Loucy (cell line): ENCODE measurements at regions not wholly inside any gene's neighbourhood (a gene's known extent, or its start where the extent isn't known, plus 50 kb on each side); places are given as distances from the start of the nearest gene placed in this dataset.
A peak's percentile ranks its signal among the peaks of the same experiment; 100 is the strongest.

ENCODE experiments used
- H2AFZ ChIP-seq: fragments of 200-600 bp; sonication (generic); 2 replicates; pipeline ENCODE4 v1.6.0; 2016; ENCODE audit warnings: antibody characterized with exemption, mild to moderate bottlenecking, low read length, moderate library complexity
- H3F3A ChIP-seq: fragments of 200-600 bp; 2 replicates; pipeline ENCODE4 v1.6.0; 2016; ENCODE audit warnings: antibody characterized with exemption, low read depth, mild to moderate bottlenecking
- H3K27me3 ChIP-seq: fragments of 200-600 bp; sonication (generic); 2 replicates; pipeline ENCODE4 v1.6.1; 2014; ENCODE audit warnings: low read length, mild to moderate bottlenecking; ENCODE audit not compliant: insufficient read depth, poor library complexity, severe bottlenecking
- H3K36me3 ChIP-seq: fragments of 200-600 bp; sonication (generic); 2 replicates; pipeline ENCODE4 v1.6.1; 2016; ENCODE audit warnings: low read length; ENCODE audit not compliant: insufficient read depth
- H3K4me1 ChIP-seq: fragments of 200-600 bp; sonication (generic); 2 replicates; pipeline ENCODE4 v1.5.1; 2014; ENCODE audit warnings: low read length, mild to moderate bottlenecking; ENCODE audit not compliant: insufficient read depth, poor library complexity, severe bottlenecking
- H3K4me2 ChIP-seq: fragments of 200-600 bp; sonication (generic); 2 replicates; pipeline ENCODE4 v1.6.0; 2014; ENCODE audit warnings: antibody characterized with exemption, low read length, low read depth, mild to moderate bottlenecking; ENCODE audit not compliant: poor library complexity, severe bottlenecking
- H3K4me3 ChIP-seq: fragments of 200-600 bp; sonication (generic); 2 replicates; pipeline ENCODE4 v1.5.1; 2014; ENCODE audit warnings: low read length, mild to moderate bottlenecking, mixed read lengths; ENCODE audit not compliant: poor library complexity, severe bottlenecking
- H3K79me2 ChIP-seq: fragments of 200-600 bp; sonication (generic); 2 replicates; pipeline ENCODE4 v1.6.1; 2014; ENCODE audit warnings: low read length; ENCODE audit not compliant: insufficient read depth
- H3K9ac ChIP-seq: fragments of 200-600 bp; sonication (generic); 2 replicates; pipeline ENCODE4 v1.6.0; 2014; ENCODE audit warnings: mild to moderate bottlenecking, low read depth, low read length, moderate library complexity; ENCODE audit not compliant: poor library complexity, severe bottlenecking
- H3K9me2 ChIP-seq: fragments of 200-600 bp; sonication (generic); replicated peaks from 2 replicates; pipeline ENCODE4 v1.6.1; 2016; ENCODE audit warnings: low read depth, low read length, mixed read lengths
- H3K9me3 ChIP-seq: fragments of 200-600 bp; sonication (generic); 2 replicates; pipeline ENCODE4 v1.6.1; 2014; ENCODE audit warnings: mild to moderate bottlenecking, antibody characterized with exemption, low read length, low read depth; ENCODE audit not compliant: insufficient read depth
- H4K20me1 ChIP-seq: fragments of 200-600 bp; sonication (generic); 2 replicates; pipeline ENCODE4 v1.6.0; 2014; ENCODE audit warnings: antibody characterized with exemption, low read length, mild to moderate bottlenecking; ENCODE audit not compliant: insufficient read depth, poor library complexity, severe bottlenecking
- EZH2phosphoT487 ChIP-seq: fragments of 200-600 bp; IDR thresholded peaks from 2 replicates; pipeline ENCODE4 v1.6.1; 2018; ENCODE audit warnings: antibody characterized with exemption, mild to moderate bottlenecking, moderate library complexity, borderline replicate concordance
- TF ChIP-seq, protein P1 (sequence below): fragments of 200-600 bp; sonication (generic); conservative IDR thresholded peaks from 2 replicates; pipeline ENCODE4 v1.5.1; 2014; ENCODE audit warnings: mild to moderate bottlenecking, antibody characterized with exemption, low read length

DNA sequence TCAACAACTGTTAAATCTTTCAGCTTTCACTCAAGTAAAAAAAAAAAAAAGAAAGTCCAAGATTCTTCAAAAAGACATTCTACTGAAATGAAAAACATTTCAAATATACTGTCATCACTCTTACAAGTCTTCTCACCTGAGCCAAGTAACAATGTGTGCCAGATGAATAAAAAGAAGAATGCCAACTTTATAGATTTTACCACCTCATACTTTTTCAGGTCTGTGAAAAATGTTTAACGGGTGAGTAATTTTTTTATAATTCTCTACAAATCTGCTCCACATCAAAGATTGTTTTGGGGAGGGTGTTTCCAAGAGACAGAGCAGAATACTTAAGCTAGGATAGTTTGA is 181.0 kb upstream of the BMP4 start:
- Histone ChIP-seq H3K9ac (no peak overlapping the region), H3K4me1 (no peaks in the 10 kb centered on the region), H3K9me2 (no peaks in the 10 kb centered on the region), H4K20me1 (no peaks in the 10 kb centered on the region), H3K9me3 (no peaks in the 10 kb centered on the region), H2AFZ (no peak overlapping the region), H3K79me2 (no peaks in the 10 kb centered on the region), H3K27me3 (no peaks in the 10 kb centered on the region), H3K4me2 (no peak overlapping the region), H3K4me3 (no peak overlapping the region), H3F3A (no peaks in the 10 kb centered on the region), H3K36me3 (no peaks in the 10 kb centered on the region)
- TF ChIP-seq, protein P1, sequence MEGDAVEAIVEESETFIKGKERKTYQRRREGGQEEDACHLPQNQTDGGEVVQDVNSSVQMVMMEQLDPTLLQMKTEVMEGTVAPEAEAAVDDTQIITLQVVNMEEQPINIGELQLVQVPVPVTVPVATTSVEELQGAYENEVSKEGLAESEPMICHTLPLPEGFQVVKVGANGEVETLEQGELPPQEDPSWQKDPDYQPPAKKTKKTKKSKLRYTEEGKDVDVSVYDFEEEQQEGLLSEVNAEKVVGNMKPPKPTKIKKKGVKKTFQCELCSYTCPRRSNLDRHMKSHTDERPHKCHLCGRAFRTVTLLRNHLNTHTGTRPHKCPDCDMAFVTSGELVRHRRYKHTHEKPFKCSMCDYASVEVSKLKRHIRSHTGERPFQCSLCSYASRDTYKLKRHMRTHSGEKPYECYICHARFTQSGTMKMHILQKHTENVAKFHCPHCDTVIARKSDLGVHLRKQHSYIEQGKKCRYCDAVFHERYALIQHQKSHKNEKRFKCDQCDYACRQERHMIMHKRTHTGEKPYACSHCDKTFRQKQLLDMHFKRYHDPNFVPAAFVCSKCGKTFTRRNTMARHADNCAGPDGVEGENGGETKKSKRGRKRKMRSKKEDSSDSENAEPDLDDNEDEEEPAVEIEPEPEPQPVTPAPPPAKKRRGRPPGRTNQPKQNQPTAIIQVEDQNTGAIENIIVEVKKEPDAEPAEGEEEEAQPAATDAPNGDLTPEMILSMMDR = no peak
- TF ChIP-seq EZH2phosphoT487 = no peak

DNA sequence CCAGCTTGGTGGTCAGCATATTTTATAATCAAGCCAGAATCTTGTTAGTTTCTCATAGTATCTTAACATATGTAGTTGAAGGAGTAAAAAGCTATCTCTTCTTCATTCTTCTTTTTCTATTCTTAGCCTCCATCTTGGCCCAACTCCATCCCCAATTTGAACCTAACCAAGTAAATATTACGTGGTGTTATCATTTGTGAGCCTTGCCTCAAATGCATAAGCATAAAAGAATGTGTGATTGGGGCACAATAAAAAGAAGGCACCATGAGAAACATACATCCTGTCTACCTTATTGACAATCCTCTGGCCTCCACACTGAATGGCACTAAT is 181.4 kb upstream of the BMP4 start:
- Histone ChIP-seq H3K27me3 (no peaks in the 10 kb centered on the region), H3K4me1 (no peaks in the 10 kb centered on the region), H3K4me3 (no peak overlapping the region), H3K4me2 (peak overlapping the region; percentile 16), H3K79me2 (no peaks in the 10 kb centered on the region), H3F3A (no peaks in the 10 kb centered on the region), H3K9me3 (no peaks in the 10 kb centered on the region), H4K20me1 (no peaks in the 10 kb centered on the region), H3K36me3 (no peaks in the 10 kb centered on the region), H3K9ac (no peak overlapping the region), H3K9me2 (no peaks in the 10 kb centered on the region), H2AFZ (no peak overlapping the region)
- TF ChIP-seq EZH2phosphoT487 = no peak
- TF ChIP-seq, protein P1 = no peak

DNA sequence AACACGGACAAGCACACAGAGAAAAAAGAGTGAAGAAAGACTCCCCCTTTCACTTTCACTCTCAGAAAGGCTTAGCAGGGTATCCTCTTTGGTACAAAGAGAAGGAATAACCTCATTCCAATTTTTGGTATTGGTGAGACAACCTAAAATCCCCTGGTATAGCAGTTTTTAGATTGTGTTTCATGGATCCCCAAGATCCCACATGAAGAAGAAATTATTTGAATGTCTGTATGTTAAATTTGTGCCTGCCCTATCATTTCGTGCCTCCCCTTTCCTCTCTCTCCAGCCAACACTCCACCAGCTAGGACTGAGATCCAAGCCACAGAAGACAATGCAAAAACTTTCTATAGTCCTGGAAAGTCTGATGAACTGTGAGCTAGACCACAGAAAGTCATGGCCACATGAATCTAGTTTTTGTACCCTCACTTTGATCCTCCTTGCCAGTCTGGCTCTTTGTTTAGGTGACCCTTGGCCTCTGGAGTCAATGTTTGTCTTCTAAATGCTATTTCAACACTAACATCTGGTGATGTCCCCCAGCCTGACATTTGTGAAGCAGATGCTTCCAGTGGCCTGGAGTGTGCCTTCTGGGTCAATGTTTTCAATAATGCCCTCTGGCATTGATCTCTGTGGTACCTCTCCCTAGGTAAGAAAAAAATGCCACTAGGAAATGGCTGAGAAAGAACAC is 181.9 kb upstream of the BMP4 start:
- no peaks in the 10 kb centered on the region for H3K79me2 ChIP-seq
- H3F3A ChIP-seq = no peaks in the 10 kb centered on the region
- H3K4me2 ChIP-seq = peak overlapping the region; percentile 16
- H3K9ac ChIP-seq = no peak overlapping the region
- no peaks in the 10 kb centered on the region for H3K4me1 ChIP-seq
- H3K27me3 ChIP-seq = no peaks in the 10 kb centered on the region
- TF ChIP-seq EZH2phosphoT487 = no peak
- TF ChIP-seq, protein P1 = no peak
- H2AFZ ChIP-seq = no peak overlapping the region
- no peaks in the 10 kb centered on the region for H4K20me1 ChIP-seq
- H3K36me3 ChIP-seq = no peaks in the 10 kb centered on the region
- H3K9me3 ChIP-seq = no peaks in the 10 kb centered on the region
- H3K4me3 ChIP-seq = no peak overlapping the region
- H3K9me2 ChIP-seq = no peaks in the 10 kb centered on the region
